Loucy (cell line): ENCODE measurements at regions not wholly inside any gene's neighbourhood (a gene's known extent, or its start where the extent isn't known, plus 50 kb on each side); places are given as distances from the start of the nearest gene placed in this dataset.

Experiments used
- EZH2phosphoT487 ChIP-seq: fragments of 200-600 bp; IDR thresholded peaks from 2 replicates; pipeline ENCODE4 v1.6.1; 2018; ENCODE audit warnings: antibody characterized with exemption, mild to moderate bottlenecking, moderate library complexity, borderline replicate concordance
- TF ChIP-seq, protein P1 (sequence below): fragments of 200-600 bp; sonication (generic); conservative IDR thresholded peaks from 2 replicates; pipeline ENCODE4 v1.5.1; 2014; ENCODE audit warnings: mild to moderate bottlenecking, antibody characterized with exemption, low read length

DNA sequence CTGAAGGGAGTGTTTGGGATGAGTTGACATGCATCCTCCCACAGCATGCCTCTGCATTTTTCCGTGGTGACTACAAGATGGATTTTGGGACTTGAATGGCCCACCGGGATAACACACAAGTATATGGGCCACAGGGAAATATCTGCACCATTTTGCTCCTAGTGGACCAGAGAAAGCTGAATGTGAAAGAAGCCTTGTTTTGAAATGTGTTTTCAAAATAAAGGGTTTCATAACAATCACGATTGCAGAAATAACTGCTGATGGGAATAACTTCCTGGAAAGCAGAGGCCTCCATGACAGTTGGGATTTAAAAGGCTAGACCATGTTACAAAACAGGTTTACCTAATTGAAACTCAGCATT, 77.5 kb upstream of the PRR23C start:
- TF ChIP-seq, protein P1, sequence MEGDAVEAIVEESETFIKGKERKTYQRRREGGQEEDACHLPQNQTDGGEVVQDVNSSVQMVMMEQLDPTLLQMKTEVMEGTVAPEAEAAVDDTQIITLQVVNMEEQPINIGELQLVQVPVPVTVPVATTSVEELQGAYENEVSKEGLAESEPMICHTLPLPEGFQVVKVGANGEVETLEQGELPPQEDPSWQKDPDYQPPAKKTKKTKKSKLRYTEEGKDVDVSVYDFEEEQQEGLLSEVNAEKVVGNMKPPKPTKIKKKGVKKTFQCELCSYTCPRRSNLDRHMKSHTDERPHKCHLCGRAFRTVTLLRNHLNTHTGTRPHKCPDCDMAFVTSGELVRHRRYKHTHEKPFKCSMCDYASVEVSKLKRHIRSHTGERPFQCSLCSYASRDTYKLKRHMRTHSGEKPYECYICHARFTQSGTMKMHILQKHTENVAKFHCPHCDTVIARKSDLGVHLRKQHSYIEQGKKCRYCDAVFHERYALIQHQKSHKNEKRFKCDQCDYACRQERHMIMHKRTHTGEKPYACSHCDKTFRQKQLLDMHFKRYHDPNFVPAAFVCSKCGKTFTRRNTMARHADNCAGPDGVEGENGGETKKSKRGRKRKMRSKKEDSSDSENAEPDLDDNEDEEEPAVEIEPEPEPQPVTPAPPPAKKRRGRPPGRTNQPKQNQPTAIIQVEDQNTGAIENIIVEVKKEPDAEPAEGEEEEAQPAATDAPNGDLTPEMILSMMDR: no peak
- no peak for TF ChIP-seq EZH2phosphoT487
